ENCODE measurements at regions not wholly inside any gene's neighbourhood (a gene's known extent, or its start where the extent isn't known, plus 50 kb on each side); places are given as distances from the start of the nearest gene placed in this dataset.

DNA sequence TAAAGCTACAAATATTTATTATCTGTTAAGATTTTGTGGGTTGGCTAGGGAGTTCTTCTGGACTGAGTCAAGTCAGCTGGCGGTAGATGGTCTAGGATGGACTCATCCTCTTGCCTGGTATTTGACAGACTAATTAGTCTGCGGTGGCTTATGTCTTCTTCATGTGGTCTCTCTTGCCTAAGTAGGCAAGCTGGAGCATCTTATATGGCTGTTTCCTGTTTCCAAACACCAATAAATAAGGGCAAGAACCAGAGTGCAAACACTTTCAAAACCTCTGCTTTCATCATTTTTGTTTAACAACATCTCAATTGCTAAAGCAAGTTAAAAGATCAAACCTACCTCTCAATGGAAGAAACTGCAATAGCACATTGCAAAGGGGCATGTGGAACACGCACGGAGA lies 484.8 kb downstream of the PTPRC start:
- no peak for DNase-seq (ENCODE audit: extremely low spot score)
- ChIA-PET POLR2A (interaction anchor here (0.6 kb wide), 1 partner anchor 38 kb away, joined by 4 read pairs; no protein-coding TSS in a partner anchor), CTCF (interaction anchor here (1.1 to 1.9 kb wide), 4 partner anchors 9 to 66 kb away, joined by 3 to 9 read pairs (median 4); no protein-coding TSS in a partner anchor)
- TF ChIP-seq, protein P1, sequence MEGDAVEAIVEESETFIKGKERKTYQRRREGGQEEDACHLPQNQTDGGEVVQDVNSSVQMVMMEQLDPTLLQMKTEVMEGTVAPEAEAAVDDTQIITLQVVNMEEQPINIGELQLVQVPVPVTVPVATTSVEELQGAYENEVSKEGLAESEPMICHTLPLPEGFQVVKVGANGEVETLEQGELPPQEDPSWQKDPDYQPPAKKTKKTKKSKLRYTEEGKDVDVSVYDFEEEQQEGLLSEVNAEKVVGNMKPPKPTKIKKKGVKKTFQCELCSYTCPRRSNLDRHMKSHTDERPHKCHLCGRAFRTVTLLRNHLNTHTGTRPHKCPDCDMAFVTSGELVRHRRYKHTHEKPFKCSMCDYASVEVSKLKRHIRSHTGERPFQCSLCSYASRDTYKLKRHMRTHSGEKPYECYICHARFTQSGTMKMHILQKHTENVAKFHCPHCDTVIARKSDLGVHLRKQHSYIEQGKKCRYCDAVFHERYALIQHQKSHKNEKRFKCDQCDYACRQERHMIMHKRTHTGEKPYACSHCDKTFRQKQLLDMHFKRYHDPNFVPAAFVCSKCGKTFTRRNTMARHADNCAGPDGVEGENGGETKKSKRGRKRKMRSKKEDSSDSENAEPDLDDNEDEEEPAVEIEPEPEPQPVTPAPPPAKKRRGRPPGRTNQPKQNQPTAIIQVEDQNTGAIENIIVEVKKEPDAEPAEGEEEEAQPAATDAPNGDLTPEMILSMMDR (IDR thresholded peaks at IDR 0.05; ENCODE audit: control extremely low read depth, extremely low read depth, low read depth, missing control alignments), result no peak

DNA sequence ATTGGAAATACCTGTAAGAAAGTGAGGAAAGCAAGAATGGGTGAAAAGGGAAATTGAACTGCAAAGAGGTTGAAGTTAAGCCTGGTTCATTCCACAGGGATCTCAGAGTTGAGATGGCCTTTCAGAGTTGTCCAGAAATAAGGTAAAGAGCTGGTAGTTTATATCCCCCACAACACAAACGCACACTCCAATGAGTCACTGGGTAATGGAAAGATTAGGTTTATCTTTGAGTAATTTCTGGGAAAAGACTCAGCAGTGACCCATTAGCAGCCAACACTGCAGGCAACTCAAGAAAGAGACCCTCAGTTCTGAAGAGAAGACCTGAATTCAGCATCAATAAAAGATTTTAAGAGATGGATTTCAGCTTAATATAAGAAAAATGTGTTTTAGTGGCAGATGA lies 485.5 kb downstream of the PTPRC start:
- ChIA-PET POLR2A (no interaction called here), CTCF (interaction anchor here (0.8 to 1.9 kb wide), 4 partner anchors 8 to 29 kb away, joined by 3 to 9 read pairs (median 4); no protein-coding TSS in a partner anchor)
- TF ChIP-seq, protein P1 (IDR thresholded peaks at IDR 0.05; ENCODE audit: control extremely low read depth, extremely low read depth, low read depth, missing control alignments), result no peak

DNA sequence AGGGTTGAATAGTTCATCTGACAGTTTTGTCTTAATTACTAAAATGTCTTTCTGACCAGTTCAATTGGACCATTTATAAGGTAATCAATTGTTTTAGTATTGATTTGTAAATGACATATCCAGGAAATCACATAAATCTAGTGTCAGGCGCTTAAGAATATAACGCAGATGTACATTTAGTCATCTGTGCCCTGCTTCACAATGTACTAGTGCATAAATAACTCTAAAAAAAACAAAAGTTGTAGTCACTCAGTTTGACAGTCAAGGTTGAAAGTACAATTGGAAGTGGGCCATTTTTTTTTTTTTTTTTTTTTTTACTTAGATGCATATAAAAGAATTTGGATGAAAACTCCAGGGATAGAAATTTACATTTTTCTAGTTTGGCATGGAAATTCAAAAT lies 490.4 kb downstream of the PTPRC start:
- CTCF ChIA-PET, result no interaction called here
- POLR2A ChIA-PET, result no interaction called here
- no peak for DNase-seq (ENCODE audit: extremely low spot score)
- TF ChIP-seq, protein P1 (IDR thresholded peaks at IDR 0.05; ENCODE audit: control extremely low read depth, extremely low read depth, low read depth, missing control alignments), result no peak

More for the DNA sequence above, 485.5 kb downstream of the PTPRC start:
- DNase-seq (ENCODE audit: extremely low spot score), result no peak

DNA sequence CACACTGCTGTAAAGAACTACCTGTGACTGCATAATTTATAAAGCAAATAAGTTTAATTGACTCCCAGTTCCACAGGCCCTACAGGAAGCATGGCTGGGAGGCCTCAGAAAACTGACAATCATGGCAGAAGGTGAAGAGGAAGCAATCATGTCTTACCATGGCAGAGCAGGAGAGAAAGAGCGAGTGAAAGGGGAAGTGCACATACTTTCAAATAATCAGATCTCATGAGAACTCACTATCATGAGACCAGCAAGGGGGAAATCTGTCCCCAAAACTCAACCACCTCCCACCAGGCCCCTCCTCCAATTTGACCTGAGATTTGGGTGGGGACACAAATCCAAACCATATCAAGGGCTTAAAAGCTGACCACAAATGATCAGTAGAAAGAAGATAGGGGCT lies 493.2 kb downstream of the PTPRC start:
- POLR2A ChIA-PET, result no interaction called here
- TF ChIP-seq, protein P1 (IDR thresholded peaks at IDR 0.05; ENCODE audit: control extremely low read depth, extremely low read depth, low read depth, missing control alignments), result no peak
- CTCF ChIA-PET, result interaction anchor here (1.3 kb wide), 1 partner anchor 8 kb away, joined by 3 read pairs; no protein-coding TSS in a partner anchor
- no peak for DNase-seq (ENCODE audit: extremely low spot score)

DNA sequence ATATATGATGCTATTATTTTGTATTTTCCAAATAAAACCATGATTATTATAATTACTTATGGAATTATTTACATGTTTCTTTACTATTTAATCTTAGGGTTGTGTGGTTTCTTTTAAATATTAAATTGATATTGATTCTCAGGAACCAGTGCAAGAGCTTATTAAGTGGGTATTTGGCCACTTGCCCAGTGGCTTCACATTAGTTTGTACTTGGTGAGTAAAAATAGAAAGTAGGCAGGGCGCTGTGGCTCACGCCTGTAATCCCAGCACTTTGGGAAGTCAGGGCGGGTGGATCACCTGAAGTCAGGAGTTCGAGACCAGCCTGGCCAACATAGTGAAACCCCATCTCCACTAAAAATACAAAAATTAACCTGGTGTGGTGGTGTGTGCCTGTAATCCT lies 497.1 kb downstream of the PTPRC start:
- CTCF ChIA-PET, result interaction anchor here (1.5 kb wide), 1 partner anchor 28 kb away, joined by 3 read pairs; no protein-coding TSS in a partner anchor
- no peak for DNase-seq (ENCODE audit: extremely low spot score)
- POLR2A ChIA-PET, result no interaction called here
- TF ChIP-seq, protein P1 (IDR thresholded peaks at IDR 0.05; ENCODE audit: control extremely low read depth, extremely low read depth, low read depth, missing control alignments), result no peak

DNA sequence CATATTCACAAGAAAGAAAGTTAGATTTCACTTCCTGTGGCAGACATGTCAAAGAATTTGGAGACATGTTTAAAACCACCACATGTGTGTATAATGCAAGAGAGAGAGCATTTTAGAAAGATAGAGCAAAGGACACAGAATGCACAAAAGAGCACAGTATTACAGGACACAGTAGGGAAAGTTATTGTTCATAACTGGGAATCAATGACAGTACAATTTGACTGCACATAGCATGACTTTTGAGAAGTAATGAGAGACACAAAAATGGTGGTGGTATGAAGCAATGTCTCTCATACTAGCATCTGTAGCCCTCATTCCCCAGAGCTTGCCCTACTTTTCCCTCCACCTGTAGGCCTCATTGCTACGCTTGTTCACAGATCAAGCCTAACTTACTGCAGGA lies 499.2 kb downstream of the PTPRC start:
- ChIA-PET CTCF (interaction anchor here (1.0 to 1.3 kb wide), 2 partner anchors 11 to 68 kb away, joined by 3 read pairs; no protein-coding TSS in a partner anchor), POLR2A (no interaction called here)
- TF ChIP-seq, protein P1 (IDR thresholded peaks at IDR 0.05; ENCODE audit: control extremely low read depth, extremely low read depth, low read depth, missing control alignments), result no peak
- DNase-seq (ENCODE audit: extremely low spot score), result no peak
